GM10266 (cell line): ENCODE measurements at regions not wholly inside any gene's neighbourhood (a gene's known extent, or its start where the extent isn't known, plus 50 kb on each side); places are given as distances from the start of the nearest gene placed in this dataset.

Source experiments
- DNase-seq: peaks from one replicate; pipeline ENCODE4 v3.0.0; 2012; ENCODE audit errors: extremely low spot score
- CTCF ChIP-seq: IDR thresholded peaks from 2 replicates; pipeline ENCODE4 v1.5.1; 2012; ENCODE audit warnings: mild to moderate bottlenecking, low read depth; ENCODE audit not compliant: control insufficient read depth, insufficient read depth; ENCODE audit errors: missing control alignments

- TF ChIP-seq CTCF, result no peak
- DNase-seq, result no peak
Observed at GRCh38 chr2:103627301-103627700, 865.5 kb downstream of the TMEM182 start.

GRCh38 chr2:103638978-103639377 is 877.1 kb downstream of the TMEM182 start:
- TF ChIP-seq CTCF, result no peak
- no peak for DNase-seq

GRCh38 chr2:103656558-103656957 is 894.7 kb downstream of the TMEM182 start:
- DNase-seq, result no peak
- TF ChIP-seq CTCF, result no peak

GRCh38 chr2:103660519-103660918 is 898.7 kb downstream of the TMEM182 start:
- TF ChIP-seq CTCF, result no peak
- DNase-seq, result no peak

- TF ChIP-seq CTCF, result no peak
Observed at GRCh38 chr2:103660947-103661346, 899.1 kb downstream of the TMEM182 start.

GRCh38 chr2:103664690-103665089 is 902.9 kb downstream of the TMEM182 start:
- TF ChIP-seq CTCF, result no peak
- DNase-seq, result no peak

More at GRCh38 chr2:103660947-103661346, 899.1 kb downstream of the TMEM182 start:
- DNase-seq, result no peak

- DNase-seq, result no peak
- TF ChIP-seq CTCF, result no peak
Observed at GRCh38 chr2:103667335-103667884, 905.6 kb downstream of the TMEM182 start.
